GM12875 (cell line): ENCODE measurements at regions not wholly inside any gene's neighbourhood (a gene's known extent, or its start where the extent isn't known, plus 50 kb on each side); places are given as distances from the start of the nearest gene placed in this dataset.

Experiments used
- H3K4me3 ChIP-seq: one replicate; pipeline ENCODE4 v1.5.1; 2011; ENCODE audit warnings: low read depth, low read length, control low read depth
- TF ChIP-seq, protein P1 (sequence below): IDR thresholded peaks from 2 replicates; pipeline ENCODE4 v1.5.1; 2011; ENCODE audit warnings: low read depth, mild to moderate bottlenecking, control low read depth, inconsistent platforms, low read length, moderate library complexity, borderline replicate concordance; ENCODE audit not compliant: insufficient read depth

DNA sequence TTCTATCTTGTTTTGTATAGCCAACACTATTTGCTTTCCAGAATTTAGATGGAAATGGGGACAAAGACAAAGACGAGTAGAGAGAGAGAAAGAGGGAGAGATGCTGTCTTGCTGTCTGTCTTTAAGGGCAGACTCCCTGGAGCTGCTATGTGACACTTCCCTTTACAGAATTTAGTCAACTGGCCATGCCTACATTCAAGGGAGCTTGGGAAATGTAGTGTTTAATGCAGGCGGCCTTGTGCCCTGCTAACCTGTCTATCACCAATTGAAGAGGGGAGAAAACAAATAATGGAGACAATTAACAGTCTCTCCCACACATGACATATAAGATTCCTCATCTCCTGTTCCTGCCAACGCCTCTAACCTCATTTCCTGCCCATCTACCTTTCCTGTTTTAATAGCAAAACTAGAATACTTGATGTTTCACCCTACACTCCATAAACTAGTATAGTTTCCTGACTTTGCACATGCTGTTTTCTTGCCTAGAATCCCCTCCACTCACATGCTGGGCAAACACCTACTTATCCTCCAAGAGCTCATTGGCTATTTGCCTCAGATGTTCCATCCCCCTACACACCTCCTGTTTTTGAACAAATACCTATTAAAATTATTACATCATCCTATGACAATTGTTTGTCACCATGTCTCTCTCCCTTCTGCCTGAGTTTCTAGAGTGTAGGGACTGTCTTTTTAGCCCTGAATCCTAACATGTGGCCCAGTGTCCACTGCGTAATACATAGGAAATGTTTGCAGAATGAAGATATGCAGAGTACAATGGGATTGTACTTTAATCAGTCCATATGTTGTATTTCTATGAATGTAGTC is 117.2 kb downstream of the SLC25A24 start:
- TF ChIP-seq, protein P1, sequence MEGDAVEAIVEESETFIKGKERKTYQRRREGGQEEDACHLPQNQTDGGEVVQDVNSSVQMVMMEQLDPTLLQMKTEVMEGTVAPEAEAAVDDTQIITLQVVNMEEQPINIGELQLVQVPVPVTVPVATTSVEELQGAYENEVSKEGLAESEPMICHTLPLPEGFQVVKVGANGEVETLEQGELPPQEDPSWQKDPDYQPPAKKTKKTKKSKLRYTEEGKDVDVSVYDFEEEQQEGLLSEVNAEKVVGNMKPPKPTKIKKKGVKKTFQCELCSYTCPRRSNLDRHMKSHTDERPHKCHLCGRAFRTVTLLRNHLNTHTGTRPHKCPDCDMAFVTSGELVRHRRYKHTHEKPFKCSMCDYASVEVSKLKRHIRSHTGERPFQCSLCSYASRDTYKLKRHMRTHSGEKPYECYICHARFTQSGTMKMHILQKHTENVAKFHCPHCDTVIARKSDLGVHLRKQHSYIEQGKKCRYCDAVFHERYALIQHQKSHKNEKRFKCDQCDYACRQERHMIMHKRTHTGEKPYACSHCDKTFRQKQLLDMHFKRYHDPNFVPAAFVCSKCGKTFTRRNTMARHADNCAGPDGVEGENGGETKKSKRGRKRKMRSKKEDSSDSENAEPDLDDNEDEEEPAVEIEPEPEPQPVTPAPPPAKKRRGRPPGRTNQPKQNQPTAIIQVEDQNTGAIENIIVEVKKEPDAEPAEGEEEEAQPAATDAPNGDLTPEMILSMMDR, result no peak
- H3K4me3 ChIP-seq, result no peak overlapping the region

DNA sequence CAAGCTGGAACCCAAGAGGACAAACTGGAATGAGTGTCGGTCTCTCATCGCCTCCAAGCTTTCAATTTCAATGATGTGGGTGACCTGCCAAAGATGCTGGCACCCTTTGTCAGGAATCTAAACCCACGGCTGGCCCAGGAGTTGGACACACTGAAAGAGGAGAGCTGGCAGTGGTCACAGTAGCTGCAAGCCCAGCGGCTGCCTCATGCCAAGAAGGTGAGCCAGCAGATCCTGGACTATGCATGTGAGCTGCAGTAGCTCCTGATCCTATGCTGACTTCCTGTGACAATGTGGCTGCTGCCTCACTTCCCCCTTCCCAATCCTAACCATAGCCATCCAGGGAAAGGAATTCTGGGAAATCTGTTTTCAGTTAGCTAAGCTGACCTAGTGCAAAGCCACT is 117.0 kb upstream of the VAV3 start:
- no peak overlapping the region for H3K4me3 ChIP-seq
- TF ChIP-seq, protein P1, result no peak

GRCh38 chr1:108080448-108080847 is 115.5 kb upstream of the VAV3 start:
- TF ChIP-seq, protein P1, result no peak
- no peak overlapping the region for H3K4me3 ChIP-seq

GRCh38 chr1:108079440-108080025 is 114.6 kb upstream of the VAV3 start:
- TF ChIP-seq, protein P1, result no peak
- H3K4me3 ChIP-seq, result no peak overlapping the region

DNA sequence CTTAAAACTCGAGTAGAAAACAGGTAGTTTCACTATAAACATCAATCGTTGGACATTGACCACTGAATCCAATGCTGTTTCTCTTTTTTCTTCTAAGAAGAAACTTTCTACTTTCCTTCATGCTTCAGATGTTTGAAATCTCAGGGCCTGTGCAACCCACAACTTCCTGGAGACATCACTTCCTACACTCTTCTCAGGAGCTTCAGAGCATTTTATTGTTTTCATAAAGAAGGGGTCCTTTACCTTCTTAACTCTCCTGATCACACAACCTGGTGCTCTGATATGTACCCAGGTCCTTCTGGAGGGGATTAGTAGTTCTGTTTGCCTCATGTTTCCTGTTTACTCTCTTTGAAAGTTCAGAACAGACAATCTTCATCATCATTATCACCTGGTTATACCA is 113.0 kb upstream of the VAV3 start:
- TF ChIP-seq, protein P1, result no peak
- H3K4me3 ChIP-seq, result no peak overlapping the region

- TF ChIP-seq, protein P1, result no peak
- H3K4me3 ChIP-seq, result no peak overlapping the region
Observed at GRCh38 chr1:108075055-108075454, 110.1 kb upstream of the VAV3 start.

DNA sequence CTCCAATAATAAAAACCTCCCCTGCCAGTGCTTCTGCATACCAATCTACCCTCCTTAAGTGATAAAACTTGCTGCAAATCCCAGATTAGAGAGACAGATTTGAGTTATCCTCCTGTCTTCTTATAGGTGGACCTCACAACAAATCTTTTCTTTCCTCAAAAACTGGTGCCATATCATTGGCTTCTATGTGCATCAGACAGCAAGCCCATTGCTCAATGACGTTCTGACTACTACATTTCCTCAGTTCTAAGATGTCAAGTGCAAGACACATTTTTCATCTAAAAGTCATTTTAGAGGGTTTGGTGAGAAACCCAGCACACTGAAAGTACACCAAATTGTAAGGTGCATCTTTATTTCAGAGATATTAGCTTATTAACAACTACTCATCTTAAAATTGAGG is 107.8 kb upstream of the VAV3 start:
- TF ChIP-seq, protein P1, result no peak
- H3K4me3 ChIP-seq, result no peak overlapping the region
